CD4-positive, alpha-beta T cell treated with Interleukin-17A for 4 hours (primary cell): ENCODE measurements at regions not wholly inside any gene's neighbourhood (a gene's known extent, or its start where the extent isn't known, plus 50 kb on each side); places are given as distances from the start of the nearest gene placed in this dataset.

Experiments used
- DNase-seq: peaks from one replicate; pipeline ENCODE4 v3.0.0-alpha.2; 2020; ENCODE audit warnings: mixed read lengths

GRCh38 chr9:129486756-129487657 is 133.9 kb downstream of the C9orf50 start:
- DNase-seq: peak; percentile 20

DNA sequence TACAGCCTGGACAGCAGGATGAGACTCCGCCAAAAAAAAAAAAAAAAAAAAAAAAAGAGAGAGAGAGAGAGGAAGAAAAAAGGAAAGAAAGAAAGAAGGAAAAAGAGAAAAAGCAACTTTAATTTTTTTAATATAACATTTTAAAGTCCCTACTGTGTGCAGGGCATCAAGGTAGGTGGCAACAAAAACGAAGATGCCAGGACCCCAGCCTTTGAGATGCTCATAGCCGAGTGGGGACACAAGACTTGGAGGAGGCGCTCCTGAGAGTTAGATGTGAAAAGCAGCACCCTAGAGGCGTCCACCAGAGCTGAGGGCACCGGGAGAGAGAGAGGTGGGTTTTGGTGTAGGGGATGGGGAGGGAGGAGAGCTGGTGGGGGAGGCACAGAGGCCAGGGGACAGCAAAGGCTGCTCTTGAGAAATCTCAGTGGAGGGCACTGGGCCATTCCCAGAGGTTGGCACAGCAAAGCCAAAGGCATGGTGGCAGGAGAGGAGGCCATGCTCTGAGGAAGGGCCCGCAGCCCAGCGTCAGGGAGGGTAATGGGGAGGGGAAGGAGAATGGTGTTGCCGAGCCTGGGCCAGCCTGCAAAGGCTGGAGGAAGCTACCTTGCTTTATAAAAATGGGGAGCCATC is 135.6 kb downstream of the C9orf50 start:
- DNase-seq: no peak

DNA sequence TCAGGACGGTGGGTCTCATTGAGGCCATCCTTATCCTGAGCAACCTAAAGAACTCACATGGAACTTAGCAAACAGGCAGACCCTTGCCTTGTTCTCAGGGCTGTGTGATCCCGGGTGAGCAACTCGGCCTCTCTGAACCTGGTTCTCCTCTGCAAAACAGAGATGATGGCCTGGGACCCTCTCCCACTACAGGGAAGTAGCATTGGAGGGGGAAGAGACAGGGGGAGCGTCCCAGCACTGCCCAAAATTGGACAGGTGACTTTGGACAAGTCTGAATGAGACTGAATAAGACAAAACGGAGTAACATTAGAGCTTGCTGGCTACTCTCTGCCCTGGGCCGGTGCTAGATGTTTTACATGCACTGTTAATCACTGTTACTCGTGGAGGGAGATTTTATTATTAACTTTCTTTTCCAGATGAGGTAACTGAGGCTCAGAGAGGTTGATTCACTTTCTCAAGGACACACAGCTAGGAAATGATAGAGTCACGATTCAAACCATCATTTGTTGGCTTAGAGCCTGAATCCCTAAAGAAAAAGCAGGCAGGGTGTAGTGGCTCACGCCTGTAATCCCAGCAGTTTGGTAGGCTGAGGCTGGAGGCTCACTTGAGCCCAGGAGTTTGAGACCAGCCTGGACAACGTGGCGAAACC is 136.4 kb downstream of the C9orf50 start:
- DNase-seq: no peak

DNA sequence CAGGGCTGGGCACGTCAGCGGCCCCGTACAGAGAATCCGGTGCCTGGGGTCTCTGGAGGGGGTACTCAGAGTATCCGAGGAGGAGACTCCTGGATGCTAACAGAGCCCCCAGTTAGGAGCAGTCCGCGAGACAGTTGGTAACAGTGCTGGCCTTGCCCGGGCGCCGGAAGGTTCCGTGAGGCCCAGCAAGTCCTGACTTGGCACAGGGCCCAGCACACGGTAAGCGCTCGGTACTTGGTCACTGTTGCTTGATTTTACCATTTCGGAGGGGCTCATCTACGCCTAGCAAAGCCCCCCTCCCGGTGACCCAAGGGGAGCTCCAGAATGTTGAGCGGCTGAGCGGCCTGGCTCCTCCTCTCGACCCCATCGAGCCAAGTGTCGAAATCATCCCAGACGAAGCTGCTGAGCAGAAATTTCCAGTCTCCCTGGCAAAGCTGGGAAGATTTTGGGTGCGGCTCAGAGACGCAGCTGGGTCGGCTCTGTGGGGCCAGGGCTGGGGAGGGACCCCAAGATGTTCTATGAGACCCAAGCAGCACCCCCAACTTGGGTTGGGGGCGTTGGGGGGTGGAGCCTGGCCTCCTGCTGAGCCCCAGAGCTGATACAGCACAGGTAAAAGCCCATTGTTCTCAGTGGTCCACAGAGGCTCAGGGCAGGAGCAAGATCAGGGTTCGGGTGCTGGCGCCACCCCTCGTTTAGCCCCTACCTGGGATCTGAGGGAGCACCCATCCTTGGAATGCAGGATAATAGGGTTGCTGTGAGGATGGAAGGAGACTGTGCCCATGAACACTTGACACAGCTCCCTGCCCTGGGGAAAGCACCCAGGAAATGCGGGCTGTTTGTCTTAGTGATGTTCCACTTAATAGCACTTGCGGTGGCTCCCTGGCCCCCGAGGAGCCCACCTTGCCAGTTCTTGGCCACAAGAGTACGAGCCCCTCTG is 137.2 kb downstream of the C9orf50 start:
- DNase-seq: peak; percentile 42

- peak; percentile 71 for DNase-seq
Measured at GRCh38 chr9:129482521-129483414, 138.1 kb downstream of the C9orf50 start.

GRCh38 chr9:129481810-129482511 is 138.9 kb downstream of the C9orf50 start:
- no peak for DNase-seq

GRCh38 chr9:129481424-129481809 is 139.5 kb downstream of the C9orf50 start:
- DNase-seq: no peak

GRCh38 chr9:129480745-129481144 is 140.2 kb downstream of the C9orf50 start:
- no peak for DNase-seq

DNA sequence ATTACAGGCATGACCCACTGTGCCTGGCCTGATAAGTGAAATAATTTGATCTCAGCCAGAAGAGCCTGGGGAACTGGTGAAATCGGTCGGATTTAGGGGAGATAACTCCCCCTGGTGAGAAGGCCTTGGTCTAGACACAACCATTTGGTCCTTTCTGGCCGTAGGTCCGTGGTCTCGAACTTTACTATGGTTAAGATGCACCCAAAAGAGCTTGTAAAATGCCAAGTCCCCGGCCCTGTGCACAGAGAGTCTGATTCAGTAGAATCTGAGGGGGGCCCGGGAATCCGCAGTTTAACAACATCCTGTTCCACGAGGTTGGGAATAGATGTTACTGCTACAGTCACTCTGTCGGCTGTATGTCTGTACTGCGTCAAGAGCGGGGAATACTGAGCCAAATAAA is 140.7 kb downstream of the C9orf50 start:
- no peak for DNase-seq

GRCh38 chr9:129479631-129480011 is 141.3 kb downstream of the C9orf50 start:
- DNase-seq: no peak

GRCh38 chr9:129478961-129479630 is 141.8 kb downstream of the C9orf50 start:
- no peak for DNase-seq

GRCh38 chr9:129478461-129478860 is 142.4 kb downstream of the C9orf50 start:
- no peak for DNase-seq

- DNase-seq: no peak
Measured at GRCh38 chr9:129476821-129477611, 143.9 kb downstream of the C9orf50 start.

GRCh38 chr9:129474740-129475404 is 146.0 kb downstream of the C9orf50 start:
- no peak for DNase-seq

DNA sequence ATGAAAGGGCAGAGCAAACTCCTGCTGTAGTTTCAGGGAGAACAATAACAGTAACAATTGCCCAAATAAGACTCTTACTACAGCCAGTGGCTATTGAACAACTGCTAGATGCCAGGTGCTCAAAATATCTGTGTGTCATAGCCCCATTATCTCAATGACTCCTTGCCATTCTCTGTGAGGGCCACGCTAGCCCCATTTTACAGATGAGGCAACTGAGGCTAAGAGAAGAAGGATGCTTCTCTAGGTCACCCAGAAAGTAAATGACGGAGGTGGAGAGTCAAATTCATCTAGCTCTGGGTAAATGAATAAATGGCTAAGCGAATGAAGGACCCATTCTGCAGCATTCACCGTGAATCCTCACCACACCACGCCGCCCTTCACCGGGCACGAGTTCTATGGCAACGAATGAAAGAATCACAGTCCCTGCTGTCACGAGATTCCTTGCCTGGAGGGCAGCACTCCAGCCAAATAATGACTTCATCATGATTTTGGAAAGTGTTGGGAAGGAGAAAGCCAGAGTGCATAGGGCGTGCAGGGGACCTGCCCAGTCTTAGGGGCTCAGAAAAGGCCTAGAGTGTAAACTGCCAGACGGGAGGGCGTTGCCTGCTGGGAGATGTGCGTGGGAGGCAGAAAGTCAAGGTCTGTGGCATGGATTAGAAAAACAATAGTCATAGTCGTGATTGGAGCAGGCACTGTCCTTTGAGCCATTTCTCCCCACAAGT is 147.2 kb downstream of the C9orf50 start:
- DNase-seq: no peak

- no peak for DNase-seq
Measured at GRCh38 chr9:129472651-129473102, 148.2 kb downstream of the C9orf50 start.

DNA sequence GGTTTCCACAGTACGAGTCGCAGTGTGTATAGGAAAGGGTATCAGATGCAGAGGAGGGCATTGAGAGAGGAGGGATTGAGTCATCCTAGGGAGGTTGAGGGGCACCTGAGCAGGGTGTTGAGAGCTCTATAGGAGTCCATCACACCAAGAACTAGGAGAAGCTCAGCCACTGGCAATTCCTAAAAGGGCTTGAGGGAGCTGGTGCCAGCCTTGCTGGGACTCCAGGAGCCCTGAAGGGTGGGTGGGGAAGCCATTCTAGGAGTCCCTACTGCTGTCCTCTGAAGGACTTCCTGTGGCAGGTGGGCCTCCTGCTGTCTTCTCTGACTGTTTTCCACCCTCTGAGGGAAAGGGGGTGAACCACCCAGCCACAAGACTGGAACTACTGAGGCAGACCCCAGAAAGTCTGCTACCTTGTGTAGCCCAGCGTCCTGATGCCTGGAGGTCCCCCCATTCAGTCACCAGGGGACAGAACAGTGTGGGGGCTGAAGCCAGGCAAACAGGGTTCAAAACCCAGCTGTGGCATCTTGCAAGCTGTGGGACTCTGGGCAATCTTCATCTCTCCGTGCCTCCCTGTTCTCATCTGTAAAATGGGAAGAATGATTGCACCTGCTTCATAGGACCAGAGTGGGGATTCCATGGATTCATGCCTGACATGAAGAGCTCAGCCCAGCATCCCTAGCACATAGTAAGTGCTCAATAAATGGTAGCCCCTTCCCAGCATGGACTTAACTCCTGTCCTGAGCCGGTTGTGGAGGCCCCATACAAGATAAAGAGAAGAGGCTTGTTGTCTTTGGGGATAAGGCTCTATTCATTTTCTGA is 149.5 kb downstream of the C9orf50 start:
- DNase-seq: no peak
